A673 (cell line): ENCODE measurements at regions not wholly inside any gene's neighbourhood (a gene's known extent, or its start where the extent isn't known, plus 50 kb on each side); places are given as distances from the start of the nearest gene placed in this dataset.

Experiments used
- BruUV-seq: library from RNA; stranded (reverse); fragments of 400-500 nt; replicated peaks from 2 replicates; lab custom pipeline; 2021; lab: Mats Ljungman, UMichigan
- CTCF ChIA-PET: fragments of 300-600 bp; sonication (Branson Sonifier 250); formaldehyde crosslinking; loops from one replicate; lab custom pipeline; 2022; ENCODE audit warnings: antibody characterized with exemption; lab: Charles Lee
- POLR2A ChIA-PET: fragments of 300-600 bp; sonication (Branson Sonifier 250); formaldehyde crosslinking; loops from one replicate; lab custom pipeline; 2022; ENCODE audit warnings: antibody characterized with exemption; ENCODE audit not compliant: low non-redundant PET; lab: Charles Lee
- DNase-seq: peaks from one replicate; pipeline ENCODE4 v3.0.0-alpha.2; 2015; ENCODE audit warnings: low spot score
- H3K27ac ChIP-seq: fragments of 200-600 bp; sonication (generic); 2 replicates; pipeline ENCODE4 v1.5.1; 2016; ENCODE audit warnings: mixed run types, low read depth, mild to moderate bottlenecking, mixed read lengths, antibody characterized with exemption, low read length; ENCODE audit not compliant: poor library complexity, severe bottlenecking
- H3K27me3 ChIP-seq: fragments of 200-600 bp; sonication (generic); replicated peaks from 2 replicates; pipeline ENCODE4 v1.6.1; 2017; ENCODE audit warnings: mixed run types, low read depth, mild to moderate bottlenecking, mixed read lengths, antibody characterized with exemption, low read length; ENCODE audit not compliant: insufficient read depth, poor library complexity
- H3K36me3 ChIP-seq: fragments of 200-600 bp; sonication (generic); 2 replicates; pipeline ENCODE4 v1.6.1; 2016; ENCODE audit warnings: mixed run types, mild to moderate bottlenecking, mixed read lengths, antibody characterized with exemption, low read length; ENCODE audit not compliant: insufficient read depth, poor library complexity, severe bottlenecking
- H3K4me1 ChIP-seq: fragments of 200-600 bp; sonication (generic); 2 replicates; pipeline ENCODE4 v1.6.1; 2017; ENCODE audit warnings: mixed run types, mild to moderate bottlenecking, mixed read lengths, antibody characterized with exemption, low read length; ENCODE audit not compliant: insufficient read depth, poor library complexity, severe bottlenecking
- H3K4me3 ChIP-seq: fragments of 200-600 bp; sonication (generic); 2 replicates; pipeline ENCODE4 v1.5.1; 2016; ENCODE audit warnings: low read depth, mixed run types, mild to moderate bottlenecking, mixed read lengths, low read length; ENCODE audit not compliant: poor library complexity, severe bottlenecking
- H3K9me3 ChIP-seq: fragments of 200-600 bp; sonication (generic); 2 replicates; pipeline ENCODE4 v1.6.1; 2016; ENCODE audit warnings: mixed run types, low read depth, mild to moderate bottlenecking, mixed read lengths, antibody characterized with exemption, low read length; ENCODE audit not compliant: poor library complexity, severe bottlenecking
- CTCF ChIP-seq: fragments of 300-800, 200-600 bp; sonication (generic); conservative IDR thresholded peaks from 2 replicates; pipeline ENCODE4 v1.5.1; 2017; ENCODE audit warnings: low read depth, mild to moderate bottlenecking, antibody characterized with exemption, low read length, moderate library complexity, mixed read lengths
- EZH2 ChIP-seq: fragments of 200-600 bp; sonication (generic); IDR thresholded peaks from 2 replicates; pipeline ENCODE4 v1.6.1; 2017; ENCODE audit warnings: borderline replicate concordance, low read depth, mild to moderate bottlenecking, mixed read lengths, antibody characterized with exemption, low read length; ENCODE audit not compliant: poor library complexity, severe bottlenecking
- intact Hi-C: fragments of 100-400 bp; cut with micrococcal nuclease; formaldehyde crosslinking; loops from one replicate; pipeline ENCODE4 v1.10.0; 2022; ENCODE audit not compliant: unreplicated experiment

GRCh38 chr3:90062631-90063200 is 955.3 kb downstream of the EPHA3 start:
- no peak overlapping the region for H3K27ac ChIP-seq
- TF ChIP-seq CTCF: no peak
- CTCF ChIA-PET: no interaction called here

GRCh38 chr3:90068783-90069182 is 961.4 kb downstream of the EPHA3 start:
- Histone ChIP-seq H3K4me3 (no peak overlapping the region), H3K9me3 (no peaks in the 10 kb centered on the region), H3K36me3 (no peaks in the 10 kb centered on the region), H3K4me1 (peaks cover 8% of the 10 kb centered on the region), H3K27ac (no peak overlapping the region), H3K27me3 (no peaks in the 10 kb centered on the region)
- no TSS peak for BruUV-seq
- DNase-seq: no peak
- intact Hi-C loops: loop anchor here (10.0 kb wide), 1 partner anchor 64 kb away; no protein-coding TSS in a partner anchor
- no peak for TF ChIP-seq CTCF
- TF ChIP-seq EZH2: no peak
- ChIA-PET CTCF (no interaction called here), POLR2A (no interaction called here)

More at GRCh38 chr3:90062631-90063200, 955.3 kb downstream of the EPHA3 start:
- no TSS peak for BruUV-seq
- H3K4me3 ChIP-seq: no peak overlapping the region
- intact Hi-C loops: loop anchor here (10.0 kb wide), 1 partner anchor 58 kb away; no protein-coding TSS in a partner anchor
- H3K4me1 ChIP-seq: no peaks in the 10 kb centered on the region
- POLR2A ChIA-PET: no interaction called here
- no peak for DNase-seq
- H3K9me3 ChIP-seq: no peaks in the 10 kb centered on the region
- H3K27me3 ChIP-seq: no peaks in the 10 kb centered on the region
- no peaks in the 10 kb centered on the region for H3K36me3 ChIP-seq

GRCh38 chr3:90069748-90070147 is 962.3 kb downstream of the EPHA3 start:
- intact Hi-C loops: loop anchor here (10.0 kb wide), 1 partner anchor 65 kb away; no protein-coding TSS in a partner anchor
- H3K9me3 ChIP-seq: no peaks in the 10 kb centered on the region
- peaks cover 8% of the 10 kb centered on the region for H3K4me1 ChIP-seq
- no peak overlapping the region for H3K4me3 ChIP-seq
- no peaks in the 10 kb centered on the region for H3K27me3 ChIP-seq
- ChIA-PET POLR2A (no interaction called here), CTCF (no interaction called here)
- H3K27ac ChIP-seq: no peak overlapping the region
- no peaks in the 10 kb centered on the region for H3K36me3 ChIP-seq
- TF ChIP-seq CTCF: no peak
- TF ChIP-seq EZH2: no peak
- no TSS peak for BruUV-seq
- DNase-seq: peak; percentile 14
